SH-SY5Y (cell line): ENCODE measurements at regions not wholly inside any gene's neighbourhood (a gene's known extent, or its start where the extent isn't known, plus 50 kb on each side); places are given as distances from the start of the nearest gene placed in this dataset.

Experiments used
- GATA2 ChIP-seq: IDR thresholded peaks from 2 replicates; pipeline ENCODE4 v1.6.1; 2011; ENCODE audit warnings: mild to moderate bottlenecking, low read depth, low read length
- GATA3 ChIP-seq: IDR thresholded peaks from 2 replicates; pipeline ENCODE4 v1.6.1; 2011; ENCODE audit warnings: low read depth, mild to moderate bottlenecking, low read length, moderate library complexity

DNA sequence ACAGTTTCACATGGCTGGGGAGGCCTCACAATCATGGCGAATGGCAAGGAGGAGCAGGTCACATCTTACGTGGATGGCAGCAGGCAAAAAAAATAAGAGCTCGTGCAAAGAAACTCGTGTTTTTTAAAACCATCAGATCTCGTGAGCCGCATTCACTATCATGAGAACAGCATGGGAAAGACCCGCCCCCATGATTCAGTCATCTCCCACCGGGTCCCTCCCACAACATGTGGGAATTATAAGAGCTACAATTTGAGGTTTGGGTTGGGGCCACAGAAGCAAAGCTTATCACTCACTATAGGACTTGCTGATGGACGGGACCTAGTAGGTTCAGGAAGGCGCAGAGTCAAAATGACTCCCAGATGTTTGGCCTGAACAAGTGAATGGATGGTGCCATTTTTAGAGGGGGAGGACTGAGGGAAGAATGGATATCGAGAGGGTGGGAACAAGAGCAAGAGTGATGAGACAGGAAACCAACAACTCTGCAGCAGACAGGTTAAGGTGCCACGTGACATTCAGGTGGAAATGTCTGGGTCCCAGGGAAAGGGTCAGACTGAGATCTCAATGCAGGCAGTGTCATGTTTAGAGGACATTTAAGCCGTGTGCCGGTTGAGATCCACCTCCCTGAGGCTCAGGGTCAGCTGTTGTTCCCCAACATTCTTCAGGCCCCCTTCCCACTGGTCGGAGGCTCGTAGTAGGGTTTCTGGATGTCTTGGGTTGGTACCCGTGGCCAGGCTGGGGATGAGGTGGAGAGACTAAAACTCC, 85.7 kb downstream of the MYCN start:
- TF ChIP-seq GATA3 (no peak), GATA2 (no peak)
